Sigmoid colon (tissue), 4 donors: ENCODE measurements at regions not wholly inside any gene's neighbourhood (a gene's known extent, or its start where the extent isn't known, plus 50 kb on each side); places are given as distances from the start of the nearest gene placed in this dataset.

Experiments used
- CTCF ChIP-seq, 4 experiments: fragments of 450-650 bp in 3 of 4; fragments of 200-600 bp in 1 of 4; IDR thresholded peaks; one replicate each; pipeline ENCODE4 v1.5.1; 2016 to 2019; ENCODE audit warnings: antibody characterized with exemption in 4 of 4, mild to moderate bottlenecking in 3 of 4, moderate library complexity in 2 of 4
- POLR2A ChIP-seq, 2 donors: fragments of 450-650 bp; IDR thresholded peaks; one replicate each; pipeline ENCODE4 v1.6.1; 2016; ENCODE audit warnings: antibody characterized with exemption in 2 of 2, mild to moderate bottlenecking in 2 of 2, moderate library complexity in 2 of 2
- POLR2AphosphoS5 ChIP-seq, 4 donors: sonication (generic); formaldehyde crosslinking; IDR thresholded peaks; one replicate each; pipeline ENCODE4 v1.6.1; 2017; ENCODE audit warnings: antibody characterized with exemption in 4 of 4

DNA sequence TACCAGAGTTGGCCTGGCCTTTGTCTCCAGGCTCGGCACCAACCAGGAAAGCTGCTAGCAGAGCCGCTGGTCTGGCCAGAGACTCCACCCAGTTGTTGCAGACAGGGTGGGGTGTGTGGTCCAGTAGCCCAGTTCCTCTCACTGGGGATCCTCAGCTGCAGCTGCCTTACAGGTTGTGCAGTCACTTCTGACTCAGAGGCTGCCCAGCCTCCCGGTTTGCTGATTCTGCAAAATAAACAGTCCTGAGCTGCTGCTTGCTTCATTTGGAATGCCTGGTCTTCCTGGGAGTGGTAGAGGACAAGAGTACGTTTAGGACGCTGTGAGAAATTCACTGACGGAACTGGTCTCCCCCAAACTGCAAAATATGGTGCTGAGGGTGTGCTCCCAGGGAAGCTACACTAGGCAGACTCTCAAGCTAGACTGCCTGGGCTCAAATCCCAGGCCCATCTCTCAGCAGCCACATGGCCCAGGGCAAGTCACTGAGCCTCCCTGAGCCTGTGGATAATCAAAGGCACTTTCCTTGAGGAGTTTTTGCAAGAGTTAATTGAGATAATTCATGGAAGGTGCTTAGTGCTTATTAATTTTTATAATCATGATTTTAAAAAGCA is 246.1 kb downstream of the TFAP2C start:
- TF ChIP-seq POLR2AphosphoS5 (IDR thresholded peaks at IDR 0.05) (no peak), CTCF (IDR thresholded peaks at IDR 0.05) (no peak), POLR2A (IDR thresholded peaks at IDR 0.05) (no peak)
